ENCODE measurements at regions not wholly inside any gene's neighbourhood (a gene's known extent, or its start where the extent isn't known, plus 50 kb on each side); places are given as distances from the start of the nearest gene placed in this dataset.

- BruUV-seq (replicated peaks): no TSS peak
- Histone ChIP-seq H3K79me2 (ENCODE audit: control insufficient read depth, insufficient read depth, low read length) (no peaks in the 10 kb centered on the region), H3K9me3 (replicated peaks; ENCODE audit: control insufficient read depth, insufficient read depth, low read depth, low read length) (no peaks in the 10 kb centered on the region), H2AFZ (ENCODE audit: low read depth, low read length) (no peak overlapping the region), H3K9ac (ENCODE audit: insufficient read depth in 1 of 2, low read depth in 2 of 2, low read length in 2 of 2) (no peak overlapping the region), H3K4me3 (no peak overlapping the region), H3K4me1 (replicated peaks in 1 of 2; ENCODE audit: control insufficient read depth in 2 of 2, insufficient read depth in 2 of 2, low read length in 2 of 2) (no peaks in the 10 kb centered on the region), H3K4me2 (ENCODE audit: insufficient read depth, low read length) (no peak overlapping the region), H4K20me1 (replicated peaks; ENCODE audit: control insufficient read depth, insufficient read depth, low read length) (no peaks in the 10 kb centered on the region), H3K27ac (ENCODE audit: extremely low read depth, low read depth, low read length) (no peak overlapping the region), H3K36me3 (ENCODE audit: control insufficient read depth, insufficient read depth, low read length) (no peaks in the 10 kb centered on the region), H3K9me1 (ENCODE audit: control insufficient read depth, insufficient read depth, low read length) (no peaks in the 10 kb centered on the region), H3K27me3 (ENCODE audit: control insufficient read depth in 2 of 2, insufficient read depth in 2 of 2, low read length in 2 of 2) (no peaks in the 10 kb centered on the region; a peak in 1 of 5 replicates)
- WGBS (ENCODE audit: insufficient coverage, low coverage, missing lambda C conversion rate): 0% methylated on average over 5 of the region's 5 CpGs
- ATAC-seq (no peak), FAIRE-seq (no peak), DNase-seq (ENCODE audit: extremely low read depth in 1 of 4, low spot score in 3 of 4) (no peak)
- no peak for TF ChIP-seq FOXM1 (IDR thresholded peaks at IDR 0.05; ENCODE audit: low read depth)
- no peak for TF ChIP-seq FOXM1 (CRISPR knock-in tag; IDR thresholded peaks at IDR 0.05; ENCODE audit: low read depth)
- no peak for TF ChIP-seq MEF2A (IDR thresholded peaks at IDR 0.05; ENCODE audit: control insufficient read depth, low read depth, low read length)
- no peak for TF ChIP-seq CTBP1 (IDR thresholded peaks at IDR 0.05; ENCODE audit: borderline replicate concordance)
- ChIA-PET CTCF (ENCODE audit: low intra/inter-chr PET ratio) (no interaction called here), POLR2A (no interaction called here)
- in situ Hi-C loops (cut with MboI): no loop called here
- intact Hi-C loops (cut with micrococcal nuclease): no loop called here
Observed at GRCh38 chr2:7724336-7724735, 807.1 kb downstream of the RNF144A start.

GRCh38 chr2:7725171-7725849 is 808.1 kb downstream of the RNF144A start:
- in situ Hi-C loops (cut with MboI): no loop called here
- Histone ChIP-seq H3K27me3 (ENCODE audit: control insufficient read depth in 2 of 2, insufficient read depth in 2 of 2, low read length in 2 of 2) (no peaks in the 10 kb centered on the region; a peak in 1 of 5 replicates), H3K4me2 (ENCODE audit: insufficient read depth, low read length) (no peak overlapping the region), H3K9me1 (ENCODE audit: control insufficient read depth, insufficient read depth, low read length) (no peaks in the 10 kb centered on the region), H3K36me3 (ENCODE audit: control insufficient read depth, insufficient read depth, low read length) (no peaks in the 10 kb centered on the region), H4K20me1 (replicated peaks; ENCODE audit: control insufficient read depth, insufficient read depth, low read length) (no peaks in the 10 kb centered on the region), H3K9ac (ENCODE audit: insufficient read depth in 1 of 2, low read depth in 2 of 2, low read length in 2 of 2) (no peak overlapping the region), H3K4me1 (replicated peaks in 1 of 2; ENCODE audit: control insufficient read depth in 2 of 2, insufficient read depth in 2 of 2, low read length in 2 of 2) (no peaks in the 10 kb centered on the region), H3K79me2 (ENCODE audit: control insufficient read depth, insufficient read depth, low read length) (no peaks in the 10 kb centered on the region), H3K9me3 (replicated peaks; ENCODE audit: control insufficient read depth, insufficient read depth, low read depth, low read length) (no peaks in the 10 kb centered on the region), H3K27ac (ENCODE audit: extremely low read depth, low read depth, low read length) (no peak overlapping the region), H3K4me3 (no peak overlapping the region), H2AFZ (ENCODE audit: low read depth, low read length) (no peak overlapping the region)
- ChIA-PET CTCF (ENCODE audit: low intra/inter-chr PET ratio) (no interaction called here), POLR2A (no interaction called here)
- WGBS (ENCODE audit: insufficient coverage, low coverage, missing lambda C conversion rate): 1% methylated on average over 9 of the region's 9 CpGs
- no peak for FAIRE-seq
- no peak for ATAC-seq
- no TSS peak for BruUV-seq (replicated peaks)
- DNase-seq (ENCODE audit: extremely low read depth in 1 of 4, low spot score in 3 of 4): no peak
- intact Hi-C loops (cut with micrococcal nuclease): no loop called here
- TF ChIP-seq ZNF354B (CRISPR knock-in tag; IDR thresholded peaks at IDR 0.05) (no peak), ZNF764 (CRISPR knock-in tag; IDR thresholded peaks at IDR 0.05; ENCODE audit: low read depth) (no peak), HINFP (tag; conservative IDR thresholded peaks at IDR 0.05; ENCODE audit: low read depth) (no peak), YY1 (IDR thresholded peaks at IDR 0.05; ENCODE audit: borderline replicate concordance in 1 of 3, control insufficient read depth in 1 of 3, extremely low read depth in 1 of 3, insufficient read depth in 3 of 3, insufficient read length in 1 of 3, insufficient replicate concordance in 2 of 3, low read depth in 1 of 3, low read length in 2 of 3) (no peak), GATAD2A (IDR thresholded peaks at IDR 0.05) (no peak), NR2C1 (IDR thresholded peaks at IDR 0.05) (no peak), NR2C1 (tag; IDR thresholded peaks at IDR 0.05) (no peak), FOS (IDR thresholded peaks at IDR 0.05; ENCODE audit: extremely low read depth, insufficient read length) (no peak), ZNF445 (CRISPR knock-in tag; IDR thresholded peaks at IDR 0.05; ENCODE audit: low read depth) (no peak), THRB (CRISPR knock-in tag; conservative IDR thresholded peaks at IDR 0.05) (no peak)

Measured in K562 (cell line).